Left lung (tissue), 4 donors: ENCODE measurements at regions not wholly inside any gene's neighbourhood (a gene's known extent, or its start where the extent isn't known, plus 50 kb on each side); places are given as distances from the start of the nearest gene placed in this dataset.

Source experiments
- ATAC-seq: fragments of 200-7000 bp; cut with Tn5 transposase; one replicate; pipeline ENCODE4 v1.9.1; 2020; ENCODE audit warnings: moderate library complexity
- DNase-seq, 4 donors: peaks; one replicate each; pipeline ENCODE4 v3.0.0-alpha.2; 2013 to 2020
- H3K27ac ChIP-seq, 2 donors: fragments of 200-600 bp; sonication (generic) in 1 of 2; one replicate each; pipeline versions ENCODE4 v1.5.0 to v1.8.0; 2020 to 2021
- H3K27me3 ChIP-seq, 2 donors: fragments of 200-600 bp; sonication (generic) in 1 of 2; one replicate each; pipeline versions ENCODE4 v1.5.0 to v1.8.0; 2020 to 2021
- H3K36me3 ChIP-seq, 2 donors: fragments of 200-600 bp; sonication (generic) in 1 of 2; one replicate each; pipeline versions ENCODE4 v1.5.0 to v1.8.0; 2020 to 2021
- H3K4me1 ChIP-seq, 2 donors: fragments of 200-600 bp; one replicate each; pipeline ENCODE4 v1.8.0; 2021
- H3K4me3 ChIP-seq, 2 donors: fragments of 200-600 bp; sonication (generic) in 1 of 2; one replicate each; pipeline versions ENCODE4 v1.5.0 to v1.8.0; 2020 to 2021; ENCODE audit warnings: mild to moderate bottlenecking in 1 of 2
- H3K9me3 ChIP-seq, 2 donors: fragments of 200-600 bp; sonication (generic) in 1 of 2; one replicate each; pipeline versions ENCODE4 v1.5.0 to v1.8.0; 2020 to 2021
- intact Hi-C, 2 donors: fragments of 100-400 bp; cut with DNase I; formaldehyde crosslinking; loops; one replicate each; pipeline versions ENCODE4 v1.11.2 to v1.14.2; 2022
- TF ChIP-seq, protein P1 (sequence below), 2 donors: fragments of 200-600 bp; sonication (generic) in 1 of 2; IDR thresholded peaks; one replicate each; pipeline versions ENCODE4 v1.5.0 to v1.8.0; 2021; ENCODE audit warnings: antibody characterized with exemption in 2 of 2
- donor health status: DM: no; HTN: yes; CAD: no.
- donor health status: DM: no; HTN: no; CAD: no.

DNA sequence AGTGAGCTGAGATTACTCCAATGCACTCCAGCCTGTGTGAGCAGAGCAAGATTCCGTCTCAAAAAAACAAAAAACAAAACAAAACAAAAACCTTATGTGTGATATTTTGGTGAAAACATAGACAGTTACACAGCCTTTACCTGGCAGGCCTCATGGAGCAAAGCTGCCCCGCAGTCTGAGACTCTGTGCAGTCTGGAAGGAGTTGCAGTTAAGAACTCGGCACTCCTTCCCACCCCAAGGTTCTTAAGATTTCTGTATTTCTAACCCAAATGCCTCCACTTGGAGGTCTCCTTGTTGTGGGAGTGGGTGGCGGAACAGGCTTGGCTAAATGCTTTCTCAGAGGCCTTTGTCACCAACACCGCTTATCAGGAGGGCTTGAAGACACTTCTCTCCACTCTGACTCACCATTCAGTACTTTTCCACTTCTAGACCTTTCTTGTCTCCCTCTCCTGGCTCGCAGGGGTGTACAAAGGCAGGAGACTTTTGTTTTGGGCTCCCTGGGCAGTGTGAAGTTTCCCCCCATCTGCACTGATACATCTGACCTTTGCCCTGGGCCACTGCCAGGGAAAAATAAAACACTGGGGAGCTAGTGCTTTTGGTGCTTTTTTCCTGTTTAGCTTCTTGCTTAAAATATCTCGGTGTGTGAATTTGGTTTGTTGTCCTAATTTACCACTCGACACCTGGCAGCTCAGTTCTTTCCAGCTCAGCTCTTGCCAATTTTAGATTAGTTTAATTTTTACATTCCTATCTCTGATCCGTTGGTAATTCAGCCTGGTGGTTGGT lies 51.3 kb upstream of the MAGI2 start:
- peak overlapping the region in 1 of 2 donors; percentile 38 for H3K27ac ChIP-seq
- no peaks in the 10 kb centered on the region for H3K27me3 ChIP-seq
- TF ChIP-seq, protein P1, sequence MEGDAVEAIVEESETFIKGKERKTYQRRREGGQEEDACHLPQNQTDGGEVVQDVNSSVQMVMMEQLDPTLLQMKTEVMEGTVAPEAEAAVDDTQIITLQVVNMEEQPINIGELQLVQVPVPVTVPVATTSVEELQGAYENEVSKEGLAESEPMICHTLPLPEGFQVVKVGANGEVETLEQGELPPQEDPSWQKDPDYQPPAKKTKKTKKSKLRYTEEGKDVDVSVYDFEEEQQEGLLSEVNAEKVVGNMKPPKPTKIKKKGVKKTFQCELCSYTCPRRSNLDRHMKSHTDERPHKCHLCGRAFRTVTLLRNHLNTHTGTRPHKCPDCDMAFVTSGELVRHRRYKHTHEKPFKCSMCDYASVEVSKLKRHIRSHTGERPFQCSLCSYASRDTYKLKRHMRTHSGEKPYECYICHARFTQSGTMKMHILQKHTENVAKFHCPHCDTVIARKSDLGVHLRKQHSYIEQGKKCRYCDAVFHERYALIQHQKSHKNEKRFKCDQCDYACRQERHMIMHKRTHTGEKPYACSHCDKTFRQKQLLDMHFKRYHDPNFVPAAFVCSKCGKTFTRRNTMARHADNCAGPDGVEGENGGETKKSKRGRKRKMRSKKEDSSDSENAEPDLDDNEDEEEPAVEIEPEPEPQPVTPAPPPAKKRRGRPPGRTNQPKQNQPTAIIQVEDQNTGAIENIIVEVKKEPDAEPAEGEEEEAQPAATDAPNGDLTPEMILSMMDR (IDR thresholded peaks at IDR 0.05) = no peak
- no peaks in the 10 kb centered on the region for H3K4me1 ChIP-seq
- no peaks in the 10 kb centered on the region for H3K36me3 ChIP-seq
- intact Hi-C loops = no loop called here
- ATAC-seq = peak; percentile 91
- no peak overlapping the region for H3K4me3 ChIP-seq
- peak in 1 of 4 donors; percentile 35 for DNase-seq
- H3K9me3 ChIP-seq = no peaks in the 10 kb centered on the region
